NCI-H1105 (cell line): ENCODE measurements at regions not wholly inside any gene's neighbourhood (a gene's known extent, or its start where the extent isn't known, plus 50 kb on each side); places are given as distances from the start of the nearest gene placed in this dataset.
"Not testable (repeated sequence)": the region's sequence is repeated elsewhere in the genome, so short reads cannot be mapped to it uniquely, and the experiment has no call there.

Experiments used
- DNase-seq: peaks from one replicate; lab custom pipeline; 2025; lab: John Stamatoyannopoulos, UW

DNA sequence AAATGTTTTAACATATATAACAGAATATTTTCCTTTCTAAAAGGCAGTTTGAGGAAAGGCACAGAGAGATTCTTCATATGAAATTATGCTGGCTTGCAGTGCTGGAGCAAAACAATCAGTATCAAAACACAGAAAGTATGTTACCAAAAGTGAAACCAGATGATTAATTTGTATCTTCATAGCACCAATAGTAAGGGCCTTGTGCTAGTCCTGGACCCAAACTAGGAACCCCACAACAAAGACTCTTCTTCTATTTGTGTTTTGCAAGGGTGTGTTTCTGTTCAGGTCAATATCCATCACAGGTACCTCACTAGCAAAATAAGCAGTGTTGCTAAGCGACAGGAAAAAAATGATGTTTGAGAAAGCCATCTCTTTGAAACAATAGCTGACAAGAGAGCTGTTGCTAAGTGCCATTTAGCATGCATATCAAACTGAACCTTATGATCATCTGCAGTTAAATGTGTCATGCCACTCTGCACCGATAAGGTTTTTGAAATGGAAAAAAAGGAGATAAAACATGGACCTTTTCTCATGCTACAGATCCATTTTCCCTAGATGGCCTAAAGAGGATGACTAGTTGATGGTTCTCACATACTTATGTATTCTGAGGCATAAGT is 196.2 kb upstream of the ALG10 start:
- peak; percentile 13 for DNase-seq

DNA sequence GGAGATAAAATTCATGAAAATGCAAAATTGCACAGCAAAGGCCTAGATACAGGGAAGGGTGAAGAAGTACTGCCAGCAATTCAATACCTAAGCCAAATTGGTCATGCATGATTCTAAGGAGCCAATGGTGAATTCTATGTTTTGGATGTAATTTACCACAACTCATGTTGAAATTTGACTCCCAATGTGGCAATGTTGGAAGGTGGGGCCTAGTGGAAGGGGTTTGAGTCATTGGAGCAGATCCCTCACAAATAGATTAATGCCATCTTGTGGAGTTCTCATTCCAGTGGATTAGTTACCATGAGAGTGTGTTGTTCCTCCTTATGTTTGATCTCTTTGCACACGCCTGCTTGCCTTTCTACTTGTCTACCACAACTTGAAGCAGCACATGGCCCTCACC is 194.0 kb upstream of the ALG10 start:
- no peak for DNase-seq

DNA sequence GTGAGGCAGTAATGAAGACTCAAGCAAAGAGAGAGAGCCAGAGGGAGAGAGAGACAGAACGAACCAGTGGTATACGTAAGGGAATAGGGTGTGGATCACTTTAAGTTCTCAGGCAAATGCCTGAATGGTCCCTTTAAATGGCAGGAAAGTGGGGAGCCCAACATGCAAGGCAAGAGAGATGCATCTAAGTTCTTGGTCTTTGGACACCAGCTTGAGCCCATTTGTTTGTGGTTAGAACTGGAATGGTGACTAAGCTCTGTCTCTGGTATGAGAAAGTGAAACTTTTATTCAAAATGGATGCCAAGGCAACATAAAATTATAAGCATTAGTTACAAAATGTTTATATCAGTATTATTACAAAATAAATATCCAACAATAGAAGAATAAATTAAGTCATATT is 192.2 kb upstream of the ALG10 start:
- no peak for DNase-seq

DNA sequence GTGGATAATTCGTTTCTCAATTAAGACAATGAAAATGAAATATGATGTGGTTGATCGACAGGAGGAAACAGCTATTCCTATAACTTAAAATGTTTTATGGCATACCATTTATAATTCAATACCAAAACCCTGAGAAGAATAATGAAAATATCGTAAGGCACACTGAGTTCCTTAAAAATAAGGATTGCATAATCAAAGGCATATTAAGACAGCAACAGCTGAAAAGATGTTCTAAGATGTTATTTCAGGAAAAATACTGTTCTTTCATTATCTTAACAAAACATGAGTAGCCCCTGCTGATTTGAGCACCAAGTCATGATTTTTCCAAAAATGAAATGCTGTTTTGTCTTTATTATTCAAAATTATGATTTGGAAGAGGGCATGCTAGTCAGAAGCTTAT is 189.4 kb upstream of the ALG10 start:
- no peak for DNase-seq

DNA sequence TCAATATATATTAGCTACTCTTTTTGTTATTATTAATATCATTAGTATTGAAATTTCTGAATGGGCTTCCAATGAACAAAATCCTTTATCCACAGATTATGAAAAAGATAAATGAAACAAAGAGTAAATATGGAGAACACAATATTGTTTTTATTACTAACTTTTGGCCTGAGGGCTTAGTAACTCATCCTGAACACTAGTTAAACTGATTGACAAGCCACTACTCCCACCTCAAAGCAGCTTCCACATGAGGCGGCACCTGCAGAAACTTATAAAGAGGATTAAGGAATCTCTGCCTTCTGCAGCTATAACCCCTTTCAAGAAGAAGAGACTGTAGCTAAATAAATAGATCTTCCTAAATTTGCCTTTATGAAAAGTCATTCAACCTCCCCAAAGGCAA is 187.6 kb upstream of the ALG10 start:
- DNase-seq, result no peak

DNA sequence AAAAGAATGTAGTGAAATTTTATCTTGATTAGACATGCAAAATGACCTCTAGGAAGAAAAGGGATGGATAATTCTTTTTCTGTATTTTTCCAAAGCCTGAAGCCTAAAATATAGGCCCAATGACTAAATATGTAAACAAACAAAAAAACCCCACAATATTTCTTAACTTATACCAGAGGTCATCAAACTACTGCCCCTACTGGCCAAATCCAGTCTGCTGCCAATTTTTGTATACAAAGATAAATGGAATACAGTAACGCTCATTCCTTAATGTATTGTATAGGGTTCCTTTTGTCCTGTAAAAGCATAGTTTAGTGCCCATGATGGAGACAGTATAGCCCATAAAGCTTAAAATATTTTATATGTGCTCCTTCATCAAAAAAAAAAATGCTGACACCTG is 145.7 kb upstream of the ALG10 start:
- DNase-seq, result no peak

DNA sequence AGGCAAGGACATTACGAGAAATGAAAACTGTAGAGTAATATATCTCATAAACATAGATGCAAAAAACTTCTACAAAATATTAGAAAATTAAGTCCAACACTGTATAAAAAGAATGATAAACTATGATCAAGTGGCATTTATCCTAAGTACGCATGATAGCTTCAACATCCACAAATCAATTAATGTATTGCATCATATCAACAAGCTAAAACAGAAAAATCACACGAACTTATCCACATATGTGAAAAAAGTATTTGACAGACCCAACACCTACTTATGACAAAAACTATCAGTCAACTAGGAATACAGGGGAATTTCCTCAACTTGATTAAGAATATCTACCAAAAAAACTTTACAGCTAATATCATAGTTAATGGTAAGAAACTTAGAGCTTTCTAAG is 129.9 kb upstream of the ALG10 start:
- DNase-seq, result no peak

DNA sequence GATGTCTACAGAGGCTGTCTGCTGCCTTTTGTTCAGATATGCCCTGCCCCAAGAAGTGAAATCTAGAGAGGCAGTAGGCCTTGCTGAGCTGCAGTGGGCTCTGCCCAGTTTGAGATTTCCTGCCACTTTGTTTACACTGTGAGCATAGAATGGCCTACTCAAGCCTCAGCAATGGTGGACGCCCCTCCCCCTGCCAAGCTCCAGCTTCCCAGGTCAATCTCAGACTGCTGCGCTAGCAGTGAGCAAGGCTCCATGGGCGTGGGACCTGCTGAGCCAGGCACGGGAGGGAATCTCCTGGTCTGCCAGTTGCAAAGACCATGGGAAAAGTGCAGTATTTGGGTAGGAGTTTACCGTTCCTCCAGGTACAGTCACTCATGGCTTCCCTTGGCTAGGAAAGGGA is 101.8 kb upstream of the ALG10 start:
- not testable (repeated sequence) for DNase-seq

DNA sequence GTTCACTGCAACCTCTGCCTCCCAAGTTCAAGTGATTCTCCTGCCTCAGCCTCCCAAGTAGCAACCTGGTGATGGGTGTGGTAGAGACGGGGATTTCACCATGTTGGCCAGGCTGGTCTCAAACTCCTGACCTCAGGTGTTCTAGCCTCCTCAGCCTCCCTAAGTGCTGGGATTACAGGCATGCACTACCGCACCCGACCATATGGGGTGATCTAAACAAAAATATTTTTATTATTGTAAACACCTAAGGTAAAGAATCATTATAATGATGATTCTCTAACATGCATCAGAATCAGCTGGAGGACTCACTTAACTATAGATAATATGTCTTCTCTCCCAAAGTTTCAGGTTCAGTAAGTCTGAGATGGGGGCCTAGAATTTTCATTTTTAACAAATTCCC is 96.2 kb upstream of the ALG10 start:
- no peak for DNase-seq

DNA sequence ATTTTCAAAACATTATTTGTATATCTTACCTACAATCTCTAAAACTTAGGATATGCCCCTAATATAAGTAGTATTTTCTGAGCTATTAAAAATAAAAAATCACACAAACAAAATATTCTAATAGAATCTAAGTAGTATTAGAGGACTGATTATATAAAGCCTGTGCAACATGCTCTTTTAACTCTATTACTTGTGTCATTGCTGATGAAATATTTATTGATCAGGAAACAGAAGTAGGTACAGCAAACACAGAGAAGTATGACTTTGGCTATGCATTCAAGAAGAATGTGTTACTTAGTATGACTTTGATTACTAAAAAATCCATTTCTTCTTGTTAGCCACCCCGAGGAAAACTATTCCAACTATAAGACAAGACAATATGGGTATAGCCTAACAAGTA is 84.6 kb upstream of the ALG10 start:
- DNase-seq, result not testable (repeated sequence)

DNA sequence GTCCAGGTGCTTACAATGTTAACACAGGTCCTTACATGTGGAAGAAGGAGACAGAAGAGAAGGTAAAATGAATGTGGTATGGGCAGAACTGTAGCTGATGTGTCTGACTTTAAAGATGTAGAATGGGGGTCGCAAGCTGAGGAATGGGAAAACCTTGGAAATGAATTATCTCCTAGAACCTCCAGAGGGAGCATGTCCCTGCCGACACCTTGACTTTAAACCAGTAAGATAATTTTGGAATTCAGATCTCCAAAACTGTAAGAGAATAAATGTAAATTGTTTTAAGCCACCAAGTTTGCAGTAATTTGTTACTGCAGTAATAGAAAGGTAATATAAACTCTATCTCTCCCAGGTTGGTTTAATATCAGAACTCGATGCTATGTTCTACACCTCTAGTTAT is 80.1 kb upstream of the ALG10 start:
- no peak for DNase-seq

DNA sequence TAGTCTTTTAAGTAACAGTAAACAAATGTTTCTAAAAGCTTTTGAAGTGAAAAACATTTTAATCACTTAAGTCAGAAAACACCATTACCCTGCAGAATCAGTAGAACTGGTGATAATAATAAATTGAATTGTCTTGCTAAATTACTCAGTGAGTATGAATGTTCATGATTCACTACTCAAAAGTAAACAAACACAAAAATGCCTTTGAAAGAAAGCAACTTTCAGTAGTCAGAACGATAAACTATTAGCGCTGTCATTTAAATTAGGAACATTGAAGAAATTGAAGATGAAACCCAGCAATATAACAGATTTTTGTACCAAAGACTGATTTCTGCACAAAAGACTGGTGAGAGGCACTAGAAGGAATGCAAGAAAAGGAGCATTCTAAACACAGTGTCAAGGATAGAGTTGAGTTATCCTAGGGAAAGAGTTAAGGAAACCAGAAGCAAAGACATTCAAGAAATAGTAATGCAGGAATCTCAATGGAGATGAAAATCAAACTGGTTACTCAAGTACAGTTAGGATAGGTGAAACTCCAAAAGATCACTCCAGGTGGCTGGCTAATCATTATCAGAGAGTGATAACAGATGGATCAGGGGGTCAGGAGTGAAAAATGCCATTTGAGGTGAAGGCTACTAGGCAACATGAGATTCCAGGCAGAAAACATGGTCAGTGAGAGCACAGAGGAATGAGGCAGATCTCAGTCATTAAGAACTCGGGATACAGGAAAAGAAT is 77.4 kb upstream of the ALG10 start:
- no peak for DNase-seq

DNA sequence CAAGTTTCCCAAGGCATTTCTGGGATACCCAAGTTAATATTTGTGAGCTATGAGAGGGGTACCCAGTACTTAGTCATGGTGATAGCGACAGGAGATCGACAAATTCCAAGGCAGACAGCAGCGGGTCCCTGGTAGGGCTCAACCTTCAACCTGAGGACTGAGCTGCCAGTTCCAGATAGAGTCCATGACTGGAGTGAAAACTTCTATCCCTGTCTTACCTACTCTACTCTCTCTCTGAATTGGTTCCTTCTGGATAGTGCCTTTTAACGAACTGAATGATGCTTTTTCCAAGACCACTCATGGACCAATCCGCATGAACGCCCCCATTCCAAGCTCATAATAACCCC is 76.9 kb upstream of the ALG10 start:
- no peak for DNase-seq

DNA sequence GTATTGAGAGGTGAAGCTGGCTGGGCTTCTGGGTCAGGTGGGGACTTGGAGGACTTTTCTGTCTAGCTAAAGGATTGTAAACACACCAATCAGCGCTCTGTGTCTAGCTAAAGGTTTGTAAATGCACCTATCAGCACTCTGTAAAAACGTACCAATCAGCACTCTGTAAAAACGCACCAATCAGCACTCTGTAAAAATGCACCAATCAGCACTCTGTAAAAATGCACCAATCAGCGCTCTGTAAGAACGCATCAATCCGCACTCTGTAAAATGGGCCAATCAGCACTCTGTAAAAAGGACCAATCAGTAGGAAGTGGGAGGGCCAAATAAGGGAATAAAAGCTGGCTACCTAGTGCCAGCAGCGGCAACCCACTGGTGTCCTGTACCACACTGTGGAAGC is 56.1 kb upstream of the ALG10 start:
- DNase-seq, result not testable (repeated sequence)

DNA sequence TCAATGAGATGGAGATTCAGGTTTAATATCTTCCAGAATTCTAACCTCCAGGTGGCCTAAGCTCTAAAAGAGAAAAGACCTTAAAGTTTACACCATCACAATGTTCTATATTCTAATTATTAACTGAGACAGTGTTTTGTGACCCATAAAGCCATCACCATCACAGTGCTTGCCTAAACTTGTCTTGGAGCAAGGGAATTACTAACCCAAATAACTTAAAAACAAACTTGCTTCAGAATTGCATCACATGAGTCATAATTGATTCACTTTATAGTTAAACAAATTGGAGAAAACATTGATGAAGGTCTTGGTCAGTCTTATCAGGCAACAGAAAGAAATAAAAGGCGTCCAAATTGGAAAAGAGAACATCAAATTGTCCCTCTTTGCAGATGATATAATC is 54.5 kb upstream of the ALG10 start:
- DNase-seq, result no peak
